Left colon (tissue), 2 donors: ENCODE measurements at regions not wholly inside any gene's neighbourhood (a gene's known extent, or its start where the extent isn't known, plus 50 kb on each side); places are given as distances from the start of the nearest gene placed in this dataset.

Experiments
- ATAC-seq: fragments of 200-7000 bp; cut with Tn5 transposase; one replicate; pipeline ENCODE4 v1.9.1; 2020; ENCODE audit warnings: mild to moderate bottlenecking, moderate library complexity
- DNase-seq, 2 donors: peaks; one replicate each; pipeline ENCODE4 v3.0.0-alpha.2; 2020
- intact Hi-C, 2 donors: fragments of 100-400 bp; cut with DNase I in 1 of 2; cut with micrococcal nuclease in 1 of 2; formaldehyde crosslinking; loops; one replicate each; pipeline versions ENCODE4 v1.11.2 to v1.14.0; 2022; cut with DNase I, micrococcal nuclease
- donor health status: DM: no; HTN: no; CAD: no.
- donor health status: DM: yes; HTN: yes; CAD: no.

DNA sequence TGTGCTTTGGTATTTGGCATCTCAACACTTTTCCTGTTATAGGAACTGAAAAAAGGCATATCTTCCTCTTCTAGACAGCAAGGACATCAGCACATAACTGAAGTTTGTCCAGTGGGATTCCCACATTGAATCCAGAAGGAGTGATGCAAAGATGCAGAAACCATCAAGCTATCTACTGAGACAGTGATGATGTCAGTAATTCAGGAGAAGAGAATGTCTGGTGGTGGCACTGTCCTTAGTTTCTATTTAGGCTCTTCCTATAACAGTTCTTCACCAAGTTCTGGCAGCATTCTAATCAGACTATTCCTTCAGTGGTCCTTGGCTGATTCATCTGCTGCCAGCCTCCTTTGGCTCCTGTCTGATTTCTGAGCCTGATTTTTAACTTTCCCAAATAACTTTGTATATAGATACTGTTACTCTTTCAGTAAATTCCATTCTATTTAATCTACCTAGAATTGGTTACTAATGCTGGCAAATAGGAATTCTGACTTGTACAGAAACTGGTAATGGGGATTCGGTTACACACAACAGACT lies 56.6 kb upstream of the AGPS start:
- intact Hi-C loops, result loop anchor here (2.0 to 10.0 kb wide), 4 partner anchors 81 to 389 kb away; no protein-coding TSS in a partner anchor
- DNase-seq (no peak), ATAC-seq (no peak)

GRCh38 chr2:177338177-177338721 lies 54.3 kb upstream of the AGPS start:
- DNase-seq, result no peak
- no peak for ATAC-seq
- intact Hi-C loops, result loop anchor here (10.0 kb wide), 3 partner anchors 173 to 387 kb away; no protein-coding TSS in a partner anchor

- ATAC-seq, result no peak
- DNase-seq, result no peak
- intact Hi-C loops, result no loop called here
These were observed 52.4 kb upstream of the AGPS start for GRCh38 chr2:177340158-177340557.

DNA sequence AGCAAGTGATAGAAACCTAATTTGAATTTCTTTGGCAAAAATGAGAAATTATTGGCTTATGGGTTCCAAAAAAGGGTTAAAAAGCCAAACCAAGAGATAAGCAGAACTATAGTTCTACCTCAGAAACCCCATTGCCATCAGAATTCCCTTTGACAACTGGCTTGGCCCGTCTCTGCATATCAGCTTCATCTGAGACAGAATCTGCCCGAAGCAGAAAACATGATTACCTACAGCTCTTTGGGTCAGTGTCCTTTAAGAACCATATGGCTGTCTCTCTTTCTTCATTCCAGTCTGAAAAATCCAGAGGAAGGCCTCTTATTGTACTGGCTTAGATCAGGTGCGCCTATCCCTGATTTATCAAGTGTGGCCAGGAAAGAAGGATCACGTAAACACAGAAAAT lies 49.8 kb upstream of the AGPS start:
- ATAC-seq, result no peak
- intact Hi-C loops, result no loop called here
- DNase-seq, result no peak
